ENCODE measurements at regions not wholly inside any gene's neighbourhood (a gene's known extent, or its start where the extent isn't known, plus 50 kb on each side); places are given as distances from the start of the nearest gene placed in this dataset.
A peak's percentile ranks its signal among the peaks of the same experiment; 100 is the strongest.

- peak overlapping the region in 1 of 2 donors; percentile 11 for H3K4me3 ChIP-seq (replicated peaks in 1 of 2; ENCODE audit: low read depth in 2 of 2, low read length in 2 of 2)
- TF ChIP-seq, protein P1, sequence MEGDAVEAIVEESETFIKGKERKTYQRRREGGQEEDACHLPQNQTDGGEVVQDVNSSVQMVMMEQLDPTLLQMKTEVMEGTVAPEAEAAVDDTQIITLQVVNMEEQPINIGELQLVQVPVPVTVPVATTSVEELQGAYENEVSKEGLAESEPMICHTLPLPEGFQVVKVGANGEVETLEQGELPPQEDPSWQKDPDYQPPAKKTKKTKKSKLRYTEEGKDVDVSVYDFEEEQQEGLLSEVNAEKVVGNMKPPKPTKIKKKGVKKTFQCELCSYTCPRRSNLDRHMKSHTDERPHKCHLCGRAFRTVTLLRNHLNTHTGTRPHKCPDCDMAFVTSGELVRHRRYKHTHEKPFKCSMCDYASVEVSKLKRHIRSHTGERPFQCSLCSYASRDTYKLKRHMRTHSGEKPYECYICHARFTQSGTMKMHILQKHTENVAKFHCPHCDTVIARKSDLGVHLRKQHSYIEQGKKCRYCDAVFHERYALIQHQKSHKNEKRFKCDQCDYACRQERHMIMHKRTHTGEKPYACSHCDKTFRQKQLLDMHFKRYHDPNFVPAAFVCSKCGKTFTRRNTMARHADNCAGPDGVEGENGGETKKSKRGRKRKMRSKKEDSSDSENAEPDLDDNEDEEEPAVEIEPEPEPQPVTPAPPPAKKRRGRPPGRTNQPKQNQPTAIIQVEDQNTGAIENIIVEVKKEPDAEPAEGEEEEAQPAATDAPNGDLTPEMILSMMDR (IDR thresholded peaks at IDR 0.05; ENCODE audit: low read depth, low read length), result no peak
- peak; percentile 38 to 70 for DNase-seq (ENCODE audit: low read depth in 2 of 2)
Observed at GRCh38 chr1:232149287-232150201, 480.4 kb downstream of the SIPA1L2 start.

DNA sequence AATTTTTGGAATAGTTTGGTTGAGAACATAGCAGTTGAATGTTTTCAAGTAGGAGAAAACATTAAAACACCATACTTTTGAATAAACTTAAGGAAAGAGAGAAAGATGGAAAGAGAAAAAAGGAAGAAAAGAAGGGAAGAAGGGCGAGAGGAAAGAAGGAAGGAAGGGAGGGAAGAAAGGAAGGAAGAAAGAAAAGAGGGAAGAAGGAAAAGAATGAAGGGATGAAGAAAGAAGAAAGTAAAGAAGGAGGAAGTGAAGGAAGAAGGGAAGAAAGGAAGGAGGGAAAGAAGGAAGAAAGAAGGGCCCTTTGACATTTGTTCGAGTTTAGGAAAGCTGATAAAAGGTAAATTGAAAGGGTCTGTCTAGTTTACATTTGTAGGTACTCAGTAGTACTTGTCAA, 482.7 kb downstream of the SIPA1L2 start:
- TF ChIP-seq, protein P1 (IDR thresholded peaks at IDR 0.05; ENCODE audit: low read depth, low read length), result no peak
- H3K4me3 ChIP-seq (replicated peaks in 1 of 2; ENCODE audit: low read depth in 2 of 2, low read length in 2 of 2), result no peak overlapping the region
- no peak for DNase-seq (ENCODE audit: low read depth in 2 of 2)

DNA sequence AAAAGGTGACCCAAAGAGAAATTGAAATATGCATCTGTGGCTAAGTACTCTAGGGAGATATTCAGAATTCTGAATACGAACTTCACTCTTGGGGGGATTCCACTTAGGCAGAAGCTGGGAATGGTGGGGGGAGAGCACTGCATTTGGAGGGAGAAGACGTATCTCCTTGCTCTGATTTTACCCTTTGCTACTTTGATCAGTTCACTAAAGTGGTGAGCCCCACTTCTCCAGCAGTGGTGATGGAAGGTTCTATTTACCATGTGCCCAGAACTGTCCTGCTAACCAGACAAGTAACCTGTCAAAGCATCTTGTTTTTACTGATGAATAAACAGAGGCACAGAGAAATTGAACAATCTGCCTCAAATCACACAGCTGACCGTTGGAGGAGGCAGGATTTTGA, 483.4 kb downstream of the SIPA1L2 start:
- no peak for DNase-seq (ENCODE audit: low read depth in 2 of 2)
- no peak overlapping the region for H3K4me3 ChIP-seq (replicated peaks in 1 of 2; ENCODE audit: low read depth in 2 of 2, low read length in 2 of 2)
- TF ChIP-seq, protein P1 (IDR thresholded peaks at IDR 0.05; ENCODE audit: low read depth, low read length), result no peak

- no peak overlapping the region for H3K4me3 ChIP-seq (replicated peaks in 1 of 2; ENCODE audit: low read depth in 2 of 2, low read length in 2 of 2)
- TF ChIP-seq, protein P1 (IDR thresholded peaks at IDR 0.05; ENCODE audit: low read depth, low read length), result no peak
- DNase-seq (ENCODE audit: low read depth in 2 of 2), result no peak
Observed at GRCh38 chr1:232145768-232146167, 484.2 kb downstream of the SIPA1L2 start.

GRCh38 chr1:232144696-232145230, 485.2 kb downstream of the SIPA1L2 start:
- no peak for DNase-seq (ENCODE audit: low read depth in 2 of 2)
- TF ChIP-seq, protein P1 (IDR thresholded peaks at IDR 0.05; ENCODE audit: low read depth, low read length), result no peak
- no peak overlapping the region for H3K4me3 ChIP-seq (replicated peaks in 1 of 2; ENCODE audit: low read depth in 2 of 2, low read length in 2 of 2)

DNA sequence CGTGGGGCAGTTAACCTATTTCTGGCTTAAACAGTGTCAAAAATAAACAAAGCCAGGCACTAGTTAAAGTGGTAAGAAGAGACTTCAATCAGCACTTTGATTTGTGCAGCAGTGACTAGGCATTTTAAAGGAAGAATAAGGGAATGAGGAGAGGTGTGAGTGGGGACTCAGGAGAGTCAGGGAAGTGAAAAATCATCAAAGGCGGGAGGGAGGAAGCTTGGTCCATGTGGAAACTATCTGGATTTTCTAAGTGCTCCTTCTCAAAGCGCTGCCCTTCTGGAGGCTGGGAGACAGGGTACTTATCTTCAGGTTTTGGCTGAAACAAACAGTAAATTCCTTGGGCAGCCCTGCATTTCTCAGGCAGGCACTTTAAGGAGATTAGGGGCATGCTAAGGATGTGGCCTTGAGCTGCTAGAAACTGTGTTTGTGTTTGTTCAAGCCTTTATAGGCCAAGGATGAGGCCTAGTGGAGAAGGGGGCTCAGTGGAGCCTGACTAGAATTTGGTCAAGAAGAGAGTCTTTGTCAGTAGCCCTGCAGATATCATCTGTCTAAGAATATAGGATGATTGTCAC, 486.5 kb downstream of the SIPA1L2 start:
- H3K4me3 ChIP-seq (replicated peaks in 1 of 2; ENCODE audit: low read depth in 2 of 2, low read length in 2 of 2), result no peak overlapping the region
- TF ChIP-seq, protein P1 (IDR thresholded peaks at IDR 0.05; ENCODE audit: low read depth, low read length), result no peak
- peak in 1 of 2 donors; percentile 31 for DNase-seq (ENCODE audit: low read depth in 2 of 2)

Data from cardiac fibroblast (primary cell).